HAP-1 (cell line): ENCODE measurements at regions not wholly inside any gene's neighbourhood (a gene's known extent, or its start where the extent isn't known, plus 50 kb on each side); places are given as distances from the start of the nearest gene placed in this dataset.

Experiments used
- DNase-seq, 2 experiments: peaks; one replicate each; pipeline ENCODE4 v3.0.0-alpha.2; 2016 to 2020; ENCODE audit warnings: low spot score in 2 of 2
- H3K27me3 ChIP-seq: fragments of 250-450 bp; sonication (Bioruptor Pico); 2 replicates; pipeline ENCODE4 v1.5.1; 2020; ENCODE audit warnings: low read depth, mild to moderate bottlenecking, moderate library complexity
- H3K36me3 ChIP-seq: fragments of 250-450 bp; sonication (Bioruptor Pico); replicated peaks from 2 replicates; pipeline ENCODE4 v1.5.1; 2020; ENCODE audit warnings: mild to moderate bottlenecking
- H3K4me1 ChIP-seq: fragments of 250-450 bp; sonication (Bioruptor Pico); 2 replicates; pipeline ENCODE4 v1.5.1; 2020; ENCODE audit warnings: mild to moderate bottlenecking
- H3K4me3 ChIP-seq: fragments of 250-450 bp; sonication (Bioruptor Pico); 2 replicates; pipeline ENCODE4 v1.5.1; 2020; ENCODE audit warnings: mild to moderate bottlenecking, moderate library complexity
- H3K9me3 ChIP-seq: fragments of 250-450 bp; sonication (Bioruptor Pico); 2 replicates; pipeline ENCODE4 v1.5.1; 2020; ENCODE audit warnings: mild to moderate bottlenecking, moderate library complexity
- in situ Hi-C: fragments of 300-500 bp; cut with MboI; formaldehyde crosslinking; loops from 3 replicates; pipeline ENCODE4 v1.14.3; 2020; ENCODE audit warnings: low sequenced_read_pairs, inconsistent platforms, mixed read lengths

DNA sequence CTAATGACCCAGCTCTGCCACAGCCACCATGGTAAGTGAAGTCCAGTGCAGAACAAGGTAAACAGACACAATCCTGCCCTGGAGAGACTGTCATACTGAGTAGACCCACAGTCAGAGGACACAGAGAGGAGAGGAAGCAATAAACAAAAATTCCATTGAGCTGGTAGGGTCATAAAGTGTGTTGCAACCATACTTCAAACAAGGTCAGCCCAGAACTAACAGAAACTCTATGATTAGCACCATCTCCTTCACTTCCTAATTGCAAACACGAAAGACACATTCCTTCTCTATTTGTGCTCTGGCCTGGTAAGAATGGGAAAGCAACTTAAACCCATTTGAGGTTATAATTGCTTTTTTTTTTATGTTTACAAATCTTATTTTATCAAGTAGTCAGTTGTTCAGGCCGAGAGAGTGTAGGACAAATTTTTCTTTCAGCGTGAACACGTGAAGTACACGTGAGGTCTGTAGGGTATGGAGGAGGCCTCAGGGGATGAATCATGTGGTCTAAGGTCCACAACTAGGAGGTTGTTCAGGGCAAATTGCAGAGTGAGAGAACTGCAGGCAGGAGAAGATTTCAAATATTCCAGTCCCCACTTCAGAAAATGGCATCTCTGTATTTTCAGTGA lies 71.4 kb upstream of the GLS start:
- Histone ChIP-seq H3K4me1 (no peaks in the 10 kb centered on the region), H3K4me3 (no peak overlapping the region), H3K9me3 (no peaks in the 10 kb centered on the region), H3K27me3 (peaks cover 8% of the 10 kb centered on the region), H3K36me3 (no peaks in the 10 kb centered on the region)
- no peak for DNase-seq
- in situ Hi-C loops = no loop called here

- DNase-seq = no peak
- Histone ChIP-seq H3K4me1 (no peaks in the 10 kb centered on the region), H3K36me3 (no peaks in the 10 kb centered on the region), H3K4me3 (no peak overlapping the region), H3K27me3 (peaks cover 8% of the 10 kb centered on the region), H3K9me3 (no peaks in the 10 kb centered on the region)
- in situ Hi-C loops = no loop called here
These were observed 70.6 kb upstream of the GLS start for GRCh38 chr2:190809876-190810525.

DNA sequence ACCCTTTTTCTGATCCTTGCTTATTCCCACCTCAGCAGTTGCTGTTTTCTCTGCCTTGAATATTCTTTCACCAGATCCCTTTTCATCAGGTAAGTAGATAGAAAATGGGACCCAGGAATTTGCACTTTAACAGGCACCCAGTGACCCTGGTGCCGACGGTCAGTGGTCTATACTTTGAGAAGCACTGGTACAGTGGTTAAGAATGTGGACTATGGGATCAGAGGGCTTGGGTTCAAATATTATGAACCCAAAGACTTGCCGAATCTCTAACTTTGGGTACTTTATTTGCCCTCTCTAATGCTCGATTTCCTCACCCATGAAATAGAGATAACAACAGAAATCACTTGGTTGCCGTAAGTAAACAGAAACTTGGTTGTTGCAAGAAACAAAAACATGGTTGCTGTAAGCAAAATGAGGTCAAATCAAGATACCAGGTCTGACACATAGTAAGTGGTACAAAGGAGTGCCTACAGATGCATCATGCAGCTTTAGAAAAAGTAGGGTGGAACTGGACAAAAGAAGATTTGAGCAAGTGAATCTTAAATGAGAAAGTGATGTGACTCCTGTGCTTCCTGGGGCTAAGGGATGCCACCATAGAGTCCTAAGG lies 69.5 kb upstream of the GLS start:
- in situ Hi-C loops = no loop called here
- no peak for DNase-seq
- no peak overlapping the region for H3K4me3 ChIP-seq
- H3K36me3 ChIP-seq = no peaks in the 10 kb centered on the region
- no peaks in the 10 kb centered on the region for H3K4me1 ChIP-seq
- H3K27me3 ChIP-seq = peaks cover 8% of the 10 kb centered on the region
- no peaks in the 10 kb centered on the region for H3K9me3 ChIP-seq

- DNase-seq = no peak
- no peaks in the 10 kb centered on the region for H3K4me1 ChIP-seq
- H3K4me3 ChIP-seq = no peak overlapping the region
- H3K36me3 ChIP-seq = no peaks in the 10 kb centered on the region
- no peaks in the 10 kb centered on the region for H3K9me3 ChIP-seq
- in situ Hi-C loops = no loop called here
- H3K27me3 ChIP-seq = peaks cover 8% of the 10 kb centered on the region
These were observed 68.8 kb upstream of the GLS start for GRCh38 chr2:190811811-190812210.

GRCh38 chr2:190812506-190813294 lies 67.9 kb upstream of the GLS start:
- H3K4me1 ChIP-seq = no peaks in the 10 kb centered on the region
- no peaks in the 10 kb centered on the region for H3K36me3 ChIP-seq
- in situ Hi-C loops = no loop called here
- H3K27me3 ChIP-seq = peaks cover 8% of the 10 kb centered on the region
- H3K4me3 ChIP-seq = no peak overlapping the region
- no peaks in the 10 kb centered on the region for H3K9me3 ChIP-seq
- DNase-seq = no peak

- Histone ChIP-seq H3K4me1 (no peaks in the 10 kb centered on the region), H3K27me3 (peaks cover 8% of the 10 kb centered on the region), H3K9me3 (no peaks in the 10 kb centered on the region), H3K36me3 (no peaks in the 10 kb centered on the region), H3K4me3 (no peak overlapping the region)
- DNase-seq = no peak
- in situ Hi-C loops = no loop called here
These were observed 65.4 kb upstream of the GLS start for GRCh38 chr2:190815226-190815625.

DNA sequence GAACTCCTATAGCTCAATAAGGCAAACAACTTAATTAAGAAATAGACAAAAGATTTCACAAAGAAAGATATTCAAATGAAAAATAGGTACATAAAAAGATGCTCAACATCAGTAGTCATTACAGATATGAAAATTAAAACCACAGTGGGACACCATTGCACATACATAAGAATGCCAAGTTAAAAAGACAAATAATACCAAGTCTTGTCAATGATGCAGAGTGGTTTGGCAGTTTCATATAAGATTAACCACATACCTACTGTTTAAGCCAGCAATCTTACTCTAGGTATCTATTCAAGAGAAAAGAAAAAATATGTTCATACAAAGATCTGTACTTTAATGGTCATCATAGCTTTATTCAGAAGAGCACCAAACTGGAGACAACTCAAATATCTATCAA lies 63.5 kb upstream of the GLS start:
- H3K4me1 ChIP-seq = no peaks in the 10 kb centered on the region
- no peak for DNase-seq
- no peaks in the 10 kb centered on the region for H3K9me3 ChIP-seq
- H3K36me3 ChIP-seq = no peaks in the 10 kb centered on the region
- H3K27me3 ChIP-seq = no peaks in the 10 kb centered on the region
- in situ Hi-C loops = no loop called here
- H3K4me3 ChIP-seq = no peak overlapping the region

DNA sequence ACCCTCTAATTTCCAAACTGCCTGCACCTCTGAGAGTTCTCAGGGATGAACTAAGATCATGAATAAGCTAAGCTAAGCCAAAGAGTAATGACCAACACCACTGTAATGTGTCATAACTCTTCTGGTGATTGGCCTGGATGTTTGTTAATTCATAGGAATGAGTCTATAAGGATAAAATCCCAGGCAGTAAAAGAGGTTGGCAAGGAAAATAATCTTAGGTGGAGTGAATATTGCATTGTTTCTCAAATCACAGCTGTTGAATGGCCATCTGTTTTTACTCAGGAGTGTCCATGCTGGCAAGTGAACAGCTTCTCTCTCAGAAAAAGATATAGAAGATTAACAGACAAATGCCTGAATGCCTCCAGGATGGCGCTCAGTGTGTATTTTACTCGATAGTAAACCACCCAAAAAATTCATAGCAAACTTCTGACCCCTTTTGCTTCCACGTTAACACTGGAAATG lies 60.8 kb upstream of the GLS start:
- Histone ChIP-seq H3K9me3 (no peaks in the 10 kb centered on the region), H3K4me1 (no peaks in the 10 kb centered on the region), H3K27me3 (peaks cover 3% of the 10 kb centered on the region; the same call in 1 of the 2 replicates), H3K4me3 (no peak overlapping the region), H3K36me3 (no peaks in the 10 kb centered on the region)
- in situ Hi-C loops = no loop called here
- DNase-seq = no peak

GRCh38 chr2:190820416-190820815 lies 60.2 kb upstream of the GLS start:
- in situ Hi-C loops = no loop called here

GRCh38 chr2:190822043-190822442 lies 58.6 kb upstream of the GLS start:
- Histone ChIP-seq H3K4me3 (no peak overlapping the region), H3K4me1 (no peaks in the 10 kb centered on the region), H3K36me3 (no peaks in the 10 kb centered on the region), H3K27me3 (peaks cover 3% of the 10 kb centered on the region; the same call in 1 of the 2 replicates), H3K9me3 (no peaks in the 10 kb centered on the region)
- in situ Hi-C loops = no loop called here
- no peak for DNase-seq

More at GRCh38 chr2:190820416-190820815, 60.2 kb upstream of the GLS start:
- H3K9me3 ChIP-seq = no peaks in the 10 kb centered on the region
- no peaks in the 10 kb centered on the region for H3K36me3 ChIP-seq
- no peak for DNase-seq
- no peak overlapping the region for H3K4me3 ChIP-seq
- H3K27me3 ChIP-seq = peaks cover 3% of the 10 kb centered on the region; the same call in 1 of the 2 replicates
- H3K4me1 ChIP-seq = no peaks in the 10 kb centered on the region

GRCh38 chr2:190827720-190828119 lies 52.9 kb upstream of the GLS start:
- DNase-seq = no peak
- Histone ChIP-seq H3K9me3 (no peaks in the 10 kb centered on the region), H3K4me3 (no peak overlapping the region), H3K4me1 (no peaks in the 10 kb centered on the region), H3K36me3 (no peaks in the 10 kb centered on the region), H3K27me3 (no peaks in the 10 kb centered on the region; the same call in 1 of the 2 replicates)
- in situ Hi-C loops = no loop called here

DNA sequence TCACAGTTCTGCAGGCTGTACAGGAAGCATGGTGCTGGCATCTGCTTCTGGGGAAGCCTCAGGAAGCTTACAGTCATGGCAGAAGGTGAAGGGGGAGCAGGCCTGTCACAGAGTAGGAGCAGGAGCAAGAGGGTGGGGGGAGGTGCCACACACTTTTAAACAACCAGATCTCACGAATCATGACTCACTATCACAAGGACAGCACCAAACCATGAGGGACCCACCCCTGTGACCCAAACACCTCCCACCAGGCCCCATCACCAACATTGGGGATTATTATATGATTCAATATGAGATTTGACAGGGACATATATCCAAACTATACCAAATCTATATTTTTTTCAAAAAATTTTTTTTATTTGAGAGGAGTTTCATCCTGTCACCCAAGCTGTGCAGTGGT lies 51.0 kb upstream of the GLS start:
- in situ Hi-C loops = no loop called here
- Histone ChIP-seq H3K27me3 (no peaks in the 10 kb centered on the region; the same call in 1 of the 2 replicates), H3K36me3 (no peaks in the 10 kb centered on the region)

More for the DNA sequence above, 51.0 kb upstream of the GLS start:
- Histone ChIP-seq H3K4me3 (no peak overlapping the region), H3K9me3 (no peaks in the 10 kb centered on the region), H3K4me1 (no peaks in the 10 kb centered on the region)
- no peak for DNase-seq
